ENCODE measurements at regions not wholly inside any gene's neighbourhood (a gene's known extent, or its start where the extent isn't known, plus 50 kb on each side); places are given as distances from the start of the nearest gene placed in this dataset.

GRCh38 chr1:86228546-86228945 lies 72.0 kb upstream of the COL24A1 start:
- H3K27me3 ChIP-seq (ENCODE audit: insufficient read depth in 3 of 3, low read length in 2 of 3): no peaks in the 10 kb centered on the region
- no peaks in the 10 kb centered on the region for H3K9me3 ChIP-seq
- TF ChIP-seq, protein P1, sequence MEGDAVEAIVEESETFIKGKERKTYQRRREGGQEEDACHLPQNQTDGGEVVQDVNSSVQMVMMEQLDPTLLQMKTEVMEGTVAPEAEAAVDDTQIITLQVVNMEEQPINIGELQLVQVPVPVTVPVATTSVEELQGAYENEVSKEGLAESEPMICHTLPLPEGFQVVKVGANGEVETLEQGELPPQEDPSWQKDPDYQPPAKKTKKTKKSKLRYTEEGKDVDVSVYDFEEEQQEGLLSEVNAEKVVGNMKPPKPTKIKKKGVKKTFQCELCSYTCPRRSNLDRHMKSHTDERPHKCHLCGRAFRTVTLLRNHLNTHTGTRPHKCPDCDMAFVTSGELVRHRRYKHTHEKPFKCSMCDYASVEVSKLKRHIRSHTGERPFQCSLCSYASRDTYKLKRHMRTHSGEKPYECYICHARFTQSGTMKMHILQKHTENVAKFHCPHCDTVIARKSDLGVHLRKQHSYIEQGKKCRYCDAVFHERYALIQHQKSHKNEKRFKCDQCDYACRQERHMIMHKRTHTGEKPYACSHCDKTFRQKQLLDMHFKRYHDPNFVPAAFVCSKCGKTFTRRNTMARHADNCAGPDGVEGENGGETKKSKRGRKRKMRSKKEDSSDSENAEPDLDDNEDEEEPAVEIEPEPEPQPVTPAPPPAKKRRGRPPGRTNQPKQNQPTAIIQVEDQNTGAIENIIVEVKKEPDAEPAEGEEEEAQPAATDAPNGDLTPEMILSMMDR (IDR thresholded peaks at IDR 0.05): no peak
- no peaks in the 10 kb centered on the region for H3K4me1 ChIP-seq
- DNase-seq: no peak
- intact Hi-C loops (cut with DNase I): no loop called here
- H3K4me3 ChIP-seq: no peak overlapping the region
- no peak overlapping the region for H3K27ac ChIP-seq
- 73 to 86% (median 80%) methylated on average over 1 of the region's 1 CpG for WGBS, 3 donors
- H3K36me3 ChIP-seq (ENCODE audit: insufficient read depth in 1 of 2, low read depth in 1 of 2): no peaks in the 10 kb centered on the region
- ATAC-seq: no peak

DNA sequence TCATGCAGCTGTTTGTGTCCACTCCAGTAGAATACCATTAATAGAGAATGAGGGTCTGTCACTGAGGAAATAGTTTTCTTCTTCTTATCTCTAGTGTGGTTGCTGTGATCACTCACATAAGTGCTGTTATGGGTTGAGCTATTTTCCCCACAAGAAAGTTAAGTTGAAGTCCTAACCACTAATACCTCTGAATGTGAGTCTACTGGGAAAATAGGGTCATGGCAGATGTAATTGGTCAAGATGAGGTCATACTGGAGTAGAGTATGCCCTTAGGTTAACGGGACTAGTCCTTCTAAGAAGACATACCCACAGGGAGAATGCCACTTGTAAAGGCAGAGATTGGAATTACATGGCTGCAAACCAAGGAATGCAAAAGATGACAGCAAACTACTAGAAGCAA lies 70.5 kb upstream of the COL24A1 start:
- intact Hi-C loops (cut with DNase I): no loop called here
- Histone ChIP-seq H3K4me1 (no peaks in the 10 kb centered on the region), H3K9me3 (no peaks in the 10 kb centered on the region), H3K36me3 (ENCODE audit: insufficient read depth in 1 of 2, low read depth in 1 of 2) (no peaks in the 10 kb centered on the region), H3K27ac (no peak overlapping the region), H3K27me3 (ENCODE audit: insufficient read depth in 3 of 3, low read length in 2 of 3) (no peaks in the 10 kb centered on the region), H3K4me3 (no peak overlapping the region)
- ATAC-seq (no peak), DNase-seq (no peak)
- WGBS, 3 donors: 26 to 64% (median 39%) methylated on average over 1 of the region's 1 CpG
- TF ChIP-seq, protein P1 (IDR thresholded peaks at IDR 0.05): no peak

DNA sequence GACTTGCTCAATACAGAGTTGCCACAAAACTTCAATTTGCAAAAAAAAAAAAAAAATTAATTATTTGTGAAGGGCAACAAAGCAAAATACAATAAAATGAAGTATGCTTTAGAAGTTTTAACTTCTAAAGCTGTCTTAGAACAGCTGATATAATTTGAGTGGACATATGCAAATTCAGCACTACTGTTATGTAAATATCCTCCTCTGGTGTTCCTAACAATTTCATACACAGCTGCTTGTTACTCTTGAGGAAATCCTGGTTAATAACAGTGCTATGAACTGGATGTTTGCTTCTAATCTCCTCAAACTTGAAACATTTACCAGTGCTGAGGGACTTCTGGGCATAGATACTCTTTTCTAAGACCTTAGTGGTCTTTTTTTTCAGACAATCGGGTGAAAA lies 69.6 kb upstream of the COL24A1 start:
- TF ChIP-seq, protein P1 (IDR thresholded peaks at IDR 0.05): no peak
- H3K27ac ChIP-seq: no peak overlapping the region
- 83 to 86% (median 85%) methylated on average over 1 of the region's 1 CpG for WGBS, 3 donors
- H3K4me1 ChIP-seq: no peaks in the 10 kb centered on the region
- no peak for DNase-seq
- H3K9me3 ChIP-seq: no peaks in the 10 kb centered on the region
- intact Hi-C loops (cut with DNase I): no loop called here
- no peaks in the 10 kb centered on the region for H3K36me3 ChIP-seq (ENCODE audit: insufficient read depth in 1 of 2, low read depth in 1 of 2)
- H3K4me3 ChIP-seq: no peak overlapping the region
- no peak for ATAC-seq
- H3K27me3 ChIP-seq (ENCODE audit: insufficient read depth in 3 of 3, low read length in 2 of 3): no peaks in the 10 kb centered on the region

DNA sequence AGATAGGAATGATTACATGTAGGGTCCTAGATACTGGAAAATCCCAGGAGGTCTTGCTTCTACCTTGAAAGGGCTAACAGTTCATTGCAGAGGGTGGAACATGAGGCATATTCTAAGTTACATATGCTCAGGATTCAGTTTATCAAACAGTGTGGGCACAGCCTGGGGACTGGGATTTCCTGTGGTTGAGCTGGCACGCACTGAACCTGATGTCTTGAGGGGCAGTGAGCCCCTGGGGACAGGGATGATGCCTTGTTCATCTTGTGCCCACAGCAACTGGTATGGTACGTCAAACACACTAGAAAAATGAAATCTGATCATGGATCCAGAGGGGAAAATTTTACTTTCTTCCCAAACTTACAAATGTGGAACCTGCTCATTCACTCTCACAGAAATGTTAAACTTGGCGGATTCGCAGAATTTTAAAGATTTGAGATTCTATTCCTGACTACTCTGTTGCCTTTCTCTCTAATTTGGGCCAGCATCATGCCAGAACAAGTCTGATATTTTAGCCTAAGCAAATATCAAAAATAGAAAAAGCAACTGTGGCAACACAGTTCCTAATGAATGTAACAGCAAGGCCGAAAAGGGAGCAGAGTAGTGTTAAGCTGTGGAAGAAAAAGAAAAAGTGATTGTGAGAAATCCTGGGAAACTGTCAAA lies 68.2 kb upstream of the COL24A1 start:
- DNase-seq (no peak), ATAC-seq (no peak)
- Histone ChIP-seq H3K27ac (no peak overlapping the region), H3K4me1 (no peaks in the 10 kb centered on the region), H3K36me3 (ENCODE audit: insufficient read depth in 1 of 2, low read depth in 1 of 2) (no peaks in the 10 kb centered on the region), H3K27me3 (ENCODE audit: insufficient read depth in 3 of 3, low read length in 2 of 3) (no peaks in the 10 kb centered on the region), H3K4me3 (no peak overlapping the region), H3K9me3 (no peaks in the 10 kb centered on the region)
- 83 to 85% (median 83%) methylated on average over 5 of the region's 5 CpGs for WGBS, 3 donors
- intact Hi-C loops (cut with DNase I): no loop called here
- TF ChIP-seq, protein P1 (IDR thresholded peaks at IDR 0.05): no peak

GRCh38 chr1:86218859-86219258 lies 62.3 kb upstream of the COL24A1 start:
- intact Hi-C loops (cut with DNase I): no loop called here
- ATAC-seq: no peak

More at GRCh38 chr1:86218859-86219258, 62.3 kb upstream of the COL24A1 start:
- WGBS, 3 donors: 59 to 67% (median 66%) methylated on average over 5 of the region's 5 CpGs
- TF ChIP-seq, protein P1 (IDR thresholded peaks at IDR 0.05): no peak
- H3K4me3 ChIP-seq: no peak overlapping the region
- H3K4me1 ChIP-seq: no peaks in the 10 kb centered on the region
- H3K9me3 ChIP-seq: no peaks in the 10 kb centered on the region
- no peak overlapping the region for H3K27ac ChIP-seq
- H3K36me3 ChIP-seq (ENCODE audit: insufficient read depth in 1 of 2, low read depth in 1 of 2): no peaks in the 10 kb centered on the region
- no peak for DNase-seq
- H3K27me3 ChIP-seq (ENCODE audit: insufficient read depth in 3 of 3, low read length in 2 of 3): no peaks in the 10 kb centered on the region
